HEK293T (cell line): ENCODE measurements at regions not wholly inside any gene's neighbourhood (a gene's known extent, or its start where the extent isn't known, plus 50 kb on each side); places are given as distances from the start of the nearest gene placed in this dataset.

Experiments used
- CTCF ChIA-PET: fragments of 350-600 bp; formaldehyde crosslinking; extraction: SDS; loops from one replicate; lab custom pipeline; 2021; ENCODE audit warnings: antibody characterized with exemption, inconsistent platforms; lab: Yijun Ruan, JAX
- POLR2A ChIA-PET: fragments of 350-600 bp; formaldehyde crosslinking; extraction: SDS; loops from one replicate; lab custom pipeline; 2020; ENCODE audit warnings: antibody characterized with exemption, inconsistent platforms; lab: Yijun Ruan, JAX
- DNase-seq: peaks from one replicate; pipeline ENCODE4 v3.0.0; 2012; ENCODE audit warnings: mixed read lengths; ENCODE audit errors: extremely low spot score
- ARNT ChIP-seq: fragments of 450-650 bp; IDR thresholded peaks from 2 replicates; pipeline ENCODE4 v1.6.1; 2017; ENCODE audit warnings: mild to moderate bottlenecking
- BHLHE40 ChIP-seq: fragments of 450-650 bp; IDR thresholded peaks from 2 replicates; pipeline ENCODE4 v1.6.1; 2016; ENCODE audit warnings: mild to moderate bottlenecking, moderate library complexity, borderline replicate concordance
- CTBP1 ChIP-seq: fragments of 450-650 bp; IDR thresholded peaks from 2 replicates; pipeline ENCODE4 v1.6.1; 2016; ENCODE audit warnings: borderline replicate concordance
- ELF4 ChIP-seq: fragments of 450-650 bp; IDR thresholded peaks from 2 replicates; pipeline ENCODE4 v1.6.1; 2017; ENCODE audit warnings: antibody characterized with exemption
- FOXA1 ChIP-seq: fragments of 450-650 bp; IDR thresholded peaks from 2 replicates; pipeline ENCODE4 v1.6.1; 2016; ENCODE audit warnings: mild to moderate bottlenecking
- FOXK2 ChIP-seq: fragments of 450-650 bp; IDR thresholded peaks from 2 replicates; pipeline ENCODE4 v1.6.1; 2016; ENCODE audit warnings: mild to moderate bottlenecking
- FOXM1 ChIP-seq: fragments of 450-650 bp; IDR thresholded peaks from 2 replicates; pipeline ENCODE4 v1.6.1; 2017; ENCODE audit warnings: mild to moderate bottlenecking, borderline replicate concordance
- HDGF ChIP-seq: fragments of 450-650 bp; IDR thresholded peaks from 2 replicates; pipeline ENCODE4 v1.6.1; 2017; ENCODE audit warnings: antibody characterized with exemption, borderline replicate concordance
- L3MBTL2 ChIP-seq: fragments of 450-650 bp; conservative IDR thresholded peaks from 2 replicates; pipeline ENCODE4 v1.6.1; 2016; ENCODE audit warnings: mild to moderate bottlenecking
- LEF1 ChIP-seq: fragments of 450-650 bp; IDR thresholded peaks from 2 replicates; pipeline ENCODE4 v1.6.1; 2017; ENCODE audit warnings: mild to moderate bottlenecking, borderline replicate concordance
- NFRKB ChIP-seq: fragments of 450-650 bp; IDR thresholded peaks from 2 replicates; pipeline ENCODE4 v1.6.1; 2016; ENCODE audit warnings: mild to moderate bottlenecking, moderate library complexity
- PKNOX1 ChIP-seq: fragments of 450-650 bp; IDR thresholded peaks from 2 replicates; pipeline ENCODE4 v1.6.1; 2016
- SP1 ChIP-seq: fragments of 450-650 bp; IDR thresholded peaks from 2 replicates; pipeline ENCODE4 v1.6.1; 2017
- SUZ12 ChIP-seq: fragments of 450-650 bp; IDR thresholded peaks from 2 replicates; pipeline ENCODE4 v1.6.1; 2016; ENCODE audit warnings: mild to moderate bottlenecking
- TARDBP ChIP-seq: fragments of 450-650 bp; IDR thresholded peaks from 2 replicates; pipeline ENCODE4 v1.6.1; 2016
- ZNF384 ChIP-seq: fragments of 450-650 bp; IDR thresholded peaks from 2 replicates; pipeline ENCODE4 v1.6.1; 2016

- no peak for DNase-seq
- TF ChIP-seq ELF4 (no peak), HDGF (no peak), ARNT (no peak), FOXA1 (no peak), PKNOX1 (no peak), BHLHE40 (no peak), SP1 (no peak), TARDBP (no peak), NFRKB (no peak), SUZ12 (no peak), FOXM1 (no peak), CTBP1 (no peak), LEF1 (no peak), FOXK2 (no peak), L3MBTL2 (no peak), ZNF384 (no peak)
- ChIA-PET CTCF (no interaction called here), POLR2A (no interaction called here)
These were observed 737.8 kb upstream of the HS6ST1 start for GRCh38 chr2:129056309-129056958.

GRCh38 chr2:129056959-129057317, 738.3 kb upstream of the HS6ST1 start:
- TF ChIP-seq HDGF: no peak
- TF ChIP-seq ARNT: no peak
- no peak for TF ChIP-seq SUZ12
- no peak for TF ChIP-seq NFRKB
- no peak for TF ChIP-seq FOXM1
- no peak for TF ChIP-seq LEF1
- no peak for TF ChIP-seq FOXA1
- no peak for TF ChIP-seq SP1
- TF ChIP-seq CTBP1: no peak
- TF ChIP-seq BHLHE40: no peak
- TF ChIP-seq TARDBP: no peak
- TF ChIP-seq ELF4: no peak
- TF ChIP-seq FOXK2: no peak
- no peak for TF ChIP-seq ZNF384
- no peak for TF ChIP-seq PKNOX1
- no peak for TF ChIP-seq L3MBTL2
- ChIA-PET CTCF (no interaction called here), POLR2A (no interaction called here)
- DNase-seq: no peak

GRCh38 chr2:129058981-129059380, 740.3 kb upstream of the HS6ST1 start:
- DNase-seq: no peak
- ChIA-PET POLR2A (no interaction called here), CTCF (no interaction called here)
- no peak for TF ChIP-seq NFRKB
- TF ChIP-seq ELF4: no peak
- no peak for TF ChIP-seq HDGF
- no peak for TF ChIP-seq FOXK2
- no peak for TF ChIP-seq LEF1
- no peak for TF ChIP-seq FOXA1
- TF ChIP-seq SUZ12: no peak
- TF ChIP-seq TARDBP: no peak
- TF ChIP-seq ZNF384: no peak
- TF ChIP-seq SP1: no peak
- TF ChIP-seq PKNOX1: no peak
- TF ChIP-seq FOXM1: no peak
- no peak for TF ChIP-seq BHLHE40
- TF ChIP-seq CTBP1: no peak
- TF ChIP-seq ARNT: no peak
- no peak for TF ChIP-seq L3MBTL2

GRCh38 chr2:129059476-129059875, 740.8 kb upstream of the HS6ST1 start:
- POLR2A ChIA-PET: no interaction called here
- no peak for TF ChIP-seq FOXM1
- no peak for TF ChIP-seq ZNF384
- TF ChIP-seq ELF4: no peak
- no peak for TF ChIP-seq SP1
- no peak for TF ChIP-seq BHLHE40
- no peak for TF ChIP-seq FOXA1
- TF ChIP-seq PKNOX1: no peak
- no peak for TF ChIP-seq ARNT
- no peak for TF ChIP-seq FOXK2
- no peak for TF ChIP-seq LEF1
- TF ChIP-seq L3MBTL2: no peak
- no peak for TF ChIP-seq TARDBP
- TF ChIP-seq HDGF: no peak
- no peak for DNase-seq
- CTCF ChIA-PET: no interaction called here

GRCh38 chr2:129061069-129061768, 742.6 kb upstream of the HS6ST1 start:
- CTCF ChIA-PET: no interaction called here
- DNase-seq: no peak

More at GRCh38 chr2:129061069-129061768, 742.6 kb upstream of the HS6ST1 start:
- TF ChIP-seq FOXK2 (no peak), SUZ12 (no peak), FOXM1 (no peak), ZNF384 (no peak), HDGF (no peak), L3MBTL2 (no peak), BHLHE40 (no peak), PKNOX1 (no peak), NFRKB (no peak), CTBP1 (no peak), TARDBP (no peak), SP1 (no peak), ARNT (no peak), FOXA1 (no peak), LEF1 (no peak), ELF4 (no peak)
- POLR2A ChIA-PET: no interaction called here
